AG04450 (cell line): ENCODE measurements at regions not wholly inside any gene's neighbourhood (a gene's known extent, or its start where the extent isn't known, plus 50 kb on each side); places are given as distances from the start of the nearest gene placed in this dataset.
"Not testable (repeated sequence)": the region's sequence is repeated elsewhere in the genome, so short reads cannot be mapped to it uniquely, and the experiment has no call there.

Experiments
- CTCF ChIA-PET: fragments of 300-600, 350-600 bp; formaldehyde crosslinking; extraction: SDS; loops from one replicate; lab custom pipeline; 2022; ENCODE audit warnings: antibody characterized with exemption, inconsistent platforms; lab: Charles Lee
- POLR2A ChIA-PET: fragments of 350-600 bp; formaldehyde crosslinking; extraction: SDS; loops from one replicate; lab custom pipeline; 2021; ENCODE audit warnings: antibody characterized with exemption, inconsistent platforms; lab: Yijun Ruan, JAX
- DNase-seq: peaks from one replicate; pipeline ENCODE4 v3.0.0-alpha.2; 2011; ENCODE audit warnings: low read depth, low spot score
- H3K27ac ChIP-seq: one replicate; pipeline ENCODE4 v1.5.1; 2012; ENCODE audit warnings: low read depth, low read length, control low read depth
- H3K27me3 ChIP-seq: one replicate; pipeline ENCODE4 v1.6.0; 2012; ENCODE audit warnings: low read length; ENCODE audit not compliant: control insufficient read depth, insufficient read depth
- H3K4me3 ChIP-seq: 2 replicates; pipeline ENCODE4 v1.5.1; 2011; ENCODE audit warnings: mild to moderate bottlenecking, low read depth, low read length, control low read depth
- H3K9me3 ChIP-seq: 2 replicates; pipeline ENCODE4 v1.5.1; 2012; ENCODE audit warnings: low read length; ENCODE audit not compliant: control insufficient read depth, insufficient read depth
- CTCF ChIP-seq: IDR thresholded peaks from 2 replicates; pipeline ENCODE4 v1.5.1; 2011; ENCODE audit warnings: low read depth, low read length, control low read depth, inconsistent platforms

GRCh38 chr6:44021589-44022295 lies 105.5 kb downstream of the MRPL14 start:
- Histone ChIP-seq H3K27ac (peak overlapping the region; percentile 21), H3K4me3 (no peak overlapping the region), H3K9me3 (peaks cover 6% of the 10 kb centered on the region; the same call in 1 of the 2 replicates), H3K27me3 (no peaks in the 10 kb centered on the region)
- CTCF ChIA-PET, result interaction anchor here (0.9 to 1.0 kb wide), 2 partner anchors 10 to 252 kb away, joined by 4 to 5 read pairs; partner anchors contain the start of gene VEGFA
- no peak for TF ChIP-seq CTCF
- POLR2A ChIA-PET, result no interaction called here
- no peak for DNase-seq

GRCh38 chr6:44020664-44021425 lies 106.4 kb downstream of the MRPL14 start:
- TF ChIP-seq CTCF, result no peak
- H3K27ac ChIP-seq, result peak overlapping the region; percentile 21
- ChIA-PET CTCF (interaction anchor here (0.9 to 1.0 kb wide), 2 partner anchors 11 to 251 kb away, joined by 4 to 5 read pairs; partner anchors contain the start of gene VEGFA), POLR2A (no interaction called here)
- H3K27me3 ChIP-seq, result no peaks in the 10 kb centered on the region
- no peak overlapping the region for H3K4me3 ChIP-seq
- peaks cover 7% of the 10 kb centered on the region; the same call in 1 of the 2 replicates for H3K9me3 ChIP-seq
- DNase-seq, result no peak

GRCh38 chr6:44020148-44020547 lies 107.1 kb downstream of the MRPL14 start:
- Histone ChIP-seq H3K27ac (no peak overlapping the region), H3K9me3 (peaks cover 7% of the 10 kb centered on the region; the same call in 1 of the 2 replicates), H3K27me3 (no peaks in the 10 kb centered on the region), H3K4me3 (no peak overlapping the region)
- ChIA-PET CTCF (interaction anchor here (1.3 kb wide), 1 partner anchor 55 kb away, joined by 5 read pairs; no protein-coding TSS in a partner anchor), POLR2A (interaction anchor here (0.7 to 1.2 kb wide), 2 partner anchors 32 to 93 kb away, joined by 3 read pairs; no protein-coding TSS in a partner anchor)
- no peak for DNase-seq
- TF ChIP-seq CTCF, result no peak

GRCh38 chr6:44017307-44017706 lies 109.9 kb downstream of the MRPL14 start:
- peaks cover 18% of the 10 kb centered on the region for H3K9me3 ChIP-seq
- CTCF ChIA-PET, result interaction anchor here (1.8 kb wide), 1 partner anchor 16 kb away, joined by 4 read pairs; no protein-coding TSS in a partner anchor
- H3K27ac ChIP-seq, H3K27me3 ChIP-seq, DNase-seq, H3K4me3 ChIP-seq, POLR2A ChIA-PET: not testable (repeated sequence)

GRCh38 chr6:44016131-44016870 lies 111.0 kb downstream of the MRPL14 start:
- Histone ChIP-seq H3K27ac (no peak overlapping the region), H3K27me3 (no peaks in the 10 kb centered on the region), H3K9me3 (peaks cover 19% of the 10 kb centered on the region), H3K4me3 (no peak overlapping the region)
- TF ChIP-seq CTCF, result no peak
- ChIA-PET POLR2A (interaction anchor here (0.7 kb wide), 1 partner anchor 36 kb away, joined by 3 read pairs; no protein-coding TSS in a partner anchor), CTCF (interaction anchor here (1.2 to 1.8 kb wide), 3 partner anchors 11 to 247 kb away, joined by 3 to 4 read pairs (median 4); no protein-coding TSS in a partner anchor)
- no peak for DNase-seq
